ENCODE measurements at regions not wholly inside any gene's neighbourhood (a gene's known extent, or its start where the extent isn't known, plus 50 kb on each side); places are given as distances from the start of the nearest gene placed in this dataset.

DNA sequence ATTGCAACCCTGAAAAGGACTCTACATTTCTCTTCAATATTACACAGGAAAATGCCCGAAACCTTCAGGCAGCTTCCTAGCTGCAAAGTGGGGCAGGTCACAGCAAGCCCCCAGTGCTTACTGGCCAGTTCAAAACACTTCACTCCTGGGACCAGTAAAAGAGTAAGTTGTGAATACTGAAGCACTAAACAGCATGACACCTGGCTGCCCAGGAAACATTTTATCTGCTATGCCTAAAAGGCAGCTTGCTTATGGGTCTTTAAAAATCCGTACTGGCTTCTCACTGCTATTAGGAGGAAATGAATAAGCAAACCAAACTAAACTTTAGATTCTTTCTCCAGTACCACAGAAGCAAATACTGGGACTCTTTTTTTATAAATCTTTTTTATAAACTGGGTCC is 457.9 kb upstream of the ALCAM start:
- ATAC-seq (ENCODE audit: insufficient number of reproducible peaks, low FRiP score, low read depth) = no peak
- TF ChIP-seq, protein P1, sequence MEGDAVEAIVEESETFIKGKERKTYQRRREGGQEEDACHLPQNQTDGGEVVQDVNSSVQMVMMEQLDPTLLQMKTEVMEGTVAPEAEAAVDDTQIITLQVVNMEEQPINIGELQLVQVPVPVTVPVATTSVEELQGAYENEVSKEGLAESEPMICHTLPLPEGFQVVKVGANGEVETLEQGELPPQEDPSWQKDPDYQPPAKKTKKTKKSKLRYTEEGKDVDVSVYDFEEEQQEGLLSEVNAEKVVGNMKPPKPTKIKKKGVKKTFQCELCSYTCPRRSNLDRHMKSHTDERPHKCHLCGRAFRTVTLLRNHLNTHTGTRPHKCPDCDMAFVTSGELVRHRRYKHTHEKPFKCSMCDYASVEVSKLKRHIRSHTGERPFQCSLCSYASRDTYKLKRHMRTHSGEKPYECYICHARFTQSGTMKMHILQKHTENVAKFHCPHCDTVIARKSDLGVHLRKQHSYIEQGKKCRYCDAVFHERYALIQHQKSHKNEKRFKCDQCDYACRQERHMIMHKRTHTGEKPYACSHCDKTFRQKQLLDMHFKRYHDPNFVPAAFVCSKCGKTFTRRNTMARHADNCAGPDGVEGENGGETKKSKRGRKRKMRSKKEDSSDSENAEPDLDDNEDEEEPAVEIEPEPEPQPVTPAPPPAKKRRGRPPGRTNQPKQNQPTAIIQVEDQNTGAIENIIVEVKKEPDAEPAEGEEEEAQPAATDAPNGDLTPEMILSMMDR (IDR thresholded peaks at IDR 0.05) = no peak
- no peak for DNase-seq (ENCODE audit: low spot score)
- no peak overlapping the region for H3K4me3 ChIP-seq
- H3K27ac ChIP-seq = peak overlapping the region; percentile 38 to 53
- no peaks in the 10 kb centered on the region for H3K9me3 ChIP-seq
- H3K36me3 ChIP-seq = no peaks in the 10 kb centered on the region
- H3K27me3 ChIP-seq (replicated peaks; ENCODE audit: insufficient read depth) = no peaks in the 10 kb centered on the region
- peaks cover 0 to 13% of the 10 kb centered on the region in 2 donors for H3K4me1 ChIP-seq (ENCODE audit: control insufficient read depth in 1 of 2, low read depth in 2 of 2)

DNA sequence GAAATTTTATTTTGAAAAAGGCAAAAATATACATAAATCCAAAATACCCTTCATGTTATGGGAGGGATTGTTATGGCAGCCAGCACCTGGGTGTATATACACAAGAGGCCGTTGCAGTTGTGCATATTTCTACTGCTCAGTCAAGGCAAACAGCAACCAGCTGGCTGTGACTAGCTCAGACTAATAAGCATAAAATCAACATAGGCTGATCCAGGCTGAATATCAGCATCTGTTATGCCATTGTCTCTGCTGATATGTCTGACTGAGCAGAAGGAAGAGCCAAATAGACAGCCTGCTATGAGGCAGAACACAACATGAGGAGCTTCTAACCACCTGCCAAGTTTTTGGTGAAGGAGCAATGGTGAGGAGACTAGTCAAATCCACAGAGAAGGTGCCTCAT is 457.5 kb upstream of the ALCAM start:
- DNase-seq (ENCODE audit: low spot score) (no peak), ATAC-seq (ENCODE audit: insufficient number of reproducible peaks, low FRiP score, low read depth) (no peak)
- H3K9me3 ChIP-seq = no peaks in the 10 kb centered on the region
- no peaks in the 10 kb centered on the region for H3K27me3 ChIP-seq (replicated peaks; ENCODE audit: insufficient read depth)
- H3K4me3 ChIP-seq = no peak overlapping the region
- H3K27ac ChIP-seq = peak overlapping the region; percentile 38 to 53
- H3K36me3 ChIP-seq = no peaks in the 10 kb centered on the region
- TF ChIP-seq, protein P1 (IDR thresholded peaks at IDR 0.05) = no peak
- H3K4me1 ChIP-seq (ENCODE audit: control insufficient read depth in 1 of 2, low read depth in 2 of 2) = peaks cover 0 to 13% of the 10 kb centered on the region in 2 donors

DNA sequence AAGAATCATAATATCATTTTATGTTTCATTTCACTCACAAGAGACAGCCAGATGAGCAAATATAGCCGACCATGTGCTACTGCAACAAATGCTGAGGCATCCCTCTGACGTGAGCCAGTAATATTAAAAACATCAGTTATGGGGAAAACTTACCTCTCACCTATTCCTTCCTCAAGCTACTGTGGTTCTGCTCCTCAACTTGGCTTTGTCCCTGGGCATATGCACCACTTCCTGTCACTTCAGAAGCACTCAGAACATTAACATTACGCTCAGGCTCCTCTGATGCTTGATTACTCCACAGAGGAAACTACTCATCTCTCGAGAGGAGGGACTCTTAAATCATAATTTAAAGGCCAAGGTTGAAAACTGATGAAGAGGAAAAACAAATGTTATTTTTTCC is 457.0 kb upstream of the ALCAM start:
- Histone ChIP-seq H3K4me1 (ENCODE audit: control insufficient read depth in 1 of 2, low read depth in 2 of 2) (peaks cover 0 to 13% of the 10 kb centered on the region in 2 donors), H3K4me3 (no peak overlapping the region), H3K27ac (peak overlapping the region in 1 of 2 donors; percentile 53), H3K36me3 (no peaks in the 10 kb centered on the region), H3K27me3 (replicated peaks; ENCODE audit: insufficient read depth) (no peaks in the 10 kb centered on the region), H3K9me3 (no peaks in the 10 kb centered on the region)
- DNase-seq (ENCODE audit: low spot score) = no peak
- ATAC-seq (ENCODE audit: insufficient number of reproducible peaks, low FRiP score, low read depth) = no peak
- TF ChIP-seq, protein P1 (IDR thresholded peaks at IDR 0.05) = no peak

DNA sequence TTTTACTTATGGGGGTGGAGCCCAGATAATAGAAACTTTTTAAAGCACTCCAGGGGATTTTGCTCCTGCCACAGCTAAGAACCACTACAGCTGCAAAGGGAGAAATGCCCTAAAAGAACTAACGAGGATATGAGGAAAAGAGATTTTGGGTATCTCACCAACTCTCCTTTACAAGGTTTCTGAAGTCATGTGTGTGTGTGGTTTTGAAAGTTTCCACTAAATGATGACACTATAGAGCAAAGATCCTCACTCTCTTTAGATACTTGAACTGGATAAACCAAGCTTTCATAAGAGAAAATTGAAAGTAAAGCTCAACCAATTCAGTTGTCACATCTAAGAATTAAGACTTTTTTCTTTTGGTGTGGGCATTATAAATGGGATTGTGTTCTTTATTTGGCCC is 455.3 kb upstream of the ALCAM start:
- no peak overlapping the region for H3K27ac ChIP-seq
- H3K4me1 ChIP-seq (ENCODE audit: control insufficient read depth in 1 of 2, low read depth in 2 of 2) = peaks cover 0 to 13% of the 10 kb centered on the region in 2 donors
- H3K36me3 ChIP-seq = no peaks in the 10 kb centered on the region
- no peak for ATAC-seq (ENCODE audit: insufficient number of reproducible peaks, low FRiP score, low read depth)
- H3K27me3 ChIP-seq (replicated peaks; ENCODE audit: insufficient read depth) = no peaks in the 10 kb centered on the region
- no peaks in the 10 kb centered on the region for H3K9me3 ChIP-seq
- no peak for DNase-seq (ENCODE audit: low spot score)
- no peak overlapping the region for H3K4me3 ChIP-seq
- TF ChIP-seq, protein P1 (IDR thresholded peaks at IDR 0.05) = no peak

DNA sequence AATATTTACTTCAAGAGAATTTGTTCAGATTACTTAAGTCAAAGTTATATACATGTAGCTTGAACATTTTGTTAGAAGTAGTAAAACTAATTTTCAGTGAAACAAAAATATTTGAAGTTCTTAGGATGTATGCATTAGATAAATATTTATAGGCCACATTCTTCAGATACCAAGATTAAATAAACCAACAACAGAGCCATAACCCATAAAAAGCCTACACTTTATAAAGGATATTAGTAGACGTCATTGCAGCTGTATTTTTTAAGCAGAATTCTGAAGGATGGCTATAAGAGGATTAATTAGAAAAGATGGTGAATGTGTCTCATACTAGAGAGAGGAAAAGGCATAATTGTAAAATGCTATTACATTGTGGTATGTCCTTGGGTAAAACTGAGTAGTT is 449.7 kb upstream of the ALCAM start:
- ATAC-seq (ENCODE audit: insufficient number of reproducible peaks, low FRiP score, low read depth) (no peak), DNase-seq (ENCODE audit: low spot score) (no peak)
- Histone ChIP-seq H3K27ac (no peak overlapping the region), H3K27me3 (replicated peaks; ENCODE audit: insufficient read depth) (no peaks in the 10 kb centered on the region), H3K4me1 (ENCODE audit: control insufficient read depth in 1 of 2, low read depth in 2 of 2) (no peaks in the 10 kb centered on the region), H3K36me3 (no peaks in the 10 kb centered on the region), H3K9me3 (peaks cover 4% of the 10 kb centered on the region), H3K4me3 (no peak overlapping the region)
- TF ChIP-seq, protein P1 (IDR thresholded peaks at IDR 0.05) = no peak

Data from thoracic aorta (tissue), 2 donors.